SK-N-SH (cell line): ENCODE measurements at regions not wholly inside any gene's neighbourhood (a gene's known extent, or its start where the extent isn't known, plus 50 kb on each side); places are given as distances from the start of the nearest gene placed in this dataset.

Experiments used
- CTCF ChIA-PET: fragments of 300-600, 350-600 bp; formaldehyde crosslinking; extraction: SDS; loops from one replicate; lab custom pipeline; 2021; lab: Yijun Ruan, JAX
- POLR2A ChIA-PET: fragments of 350-600 bp; sonication (Branson Sonifier 250); formaldehyde crosslinking; extraction: SDS; loops from one replicate; lab custom pipeline; 2020; ENCODE audit warnings: antibody characterized with exemption, inconsistent platforms; lab: Yijun Ruan, JAX
- DNase-seq: peaks from one replicate; pipeline ENCODE4 v3.0.0; 2012
- H2AFZ ChIP-seq: fragments of 200-600 bp; sonication (generic); 2 replicates; pipeline ENCODE4 v1.8.1; 2016; ENCODE audit warnings: antibody characterized with exemption, mild to moderate bottlenecking, low read depth
- H3F3A ChIP-seq: fragments of 200-600 bp; sonication (generic); replicated peaks from 2 replicates; pipeline ENCODE3; 2016; ENCODE audit warnings: antibody characterized with exemption, mild to moderate bottlenecking; ENCODE audit not compliant: insufficient read depth
- H3K27ac ChIP-seq, 2 experiments: fragments of 200-500 bp in 1 of 2; fragments of 200-600 bp in 1 of 2; sonication (Bioruptor generic) in 1 of 2; sonication (generic), shearing (Covaris generic) in 1 of 2; 2 replicates each; pipeline versions ENCODE4 v1.5.1 to v1.6.1; 2014 to 2016; ENCODE audit warnings: low read depth in 2 of 2, inconsistent platforms in 1 of 2, low read length in 1 of 2, mild to moderate bottlenecking in 1 of 2, mixed read lengths in 1 of 2
- H3K27me3 ChIP-seq: fragments of 200-600 bp; sonication (generic), shearing (Covaris generic); 2 replicates; pipeline ENCODE4 v1.6.1; 2016; ENCODE audit warnings: mixed run types; ENCODE audit not compliant: insufficient read depth
- H3K36me3 ChIP-seq, 2 experiments: fragments of 200-500 bp in 1 of 2; fragments of 200-600 bp in 1 of 2; sonication (Bioruptor generic) in 1 of 2; sonication (generic) in 1 of 2; replicated peaks in 1 of 2; 2 replicates each; pipeline versions ENCODE3 to v1.5.1; 2014 to 2016; ENCODE audit warnings: low read length in 1 of 2, mild to moderate bottlenecking in 1 of 2; ENCODE audit not compliant: insufficient read depth in 2 of 2, control insufficient read depth in 1 of 2
- H3K4me1 ChIP-seq, 2 experiments: fragments of 200-500 bp in 1 of 2; fragments of 200-600 bp in 1 of 2; sonication (Bioruptor generic) in 1 of 2; sonication (generic), shearing (Covaris generic) in 1 of 2; 2 replicates each; pipeline versions ENCODE4 v1.5.1 to v1.6.1; 2014 to 2016; ENCODE audit warnings: low read depth in 1 of 2, low read length in 1 of 2, mixed run types in 1 of 2; ENCODE audit not compliant: insufficient read depth in 2 of 2, control insufficient read depth in 1 of 2
- H3K4me2 ChIP-seq: fragments of 200-600 bp; sonication (generic), shearing (Covaris generic); 2 replicates; pipeline ENCODE4 v1.6.1; 2017; ENCODE audit warnings: mixed run types
- H3K4me3 ChIP-seq, 2 experiments: fragments of 200-500 bp in 1 of 2; fragments of 200-600 bp in 1 of 2; sonication (Bioruptor generic) in 1 of 2; sonication (generic), shearing (Covaris generic) in 1 of 2; 2 replicates each; pipeline versions ENCODE4 v1.5.1 to v1.8.1; 2014 to 2016; ENCODE audit warnings: low read depth in 2 of 2, inconsistent platforms in 1 of 2, low read length in 1 of 2, mild to moderate bottlenecking in 1 of 2, mixed read lengths in 1 of 2, moderate library complexity in 1 of 2
- H3K79me2 ChIP-seq: fragments of 200-600 bp; sonication (generic); 2 replicates; pipeline ENCODE4 v1.8.1; 2017; ENCODE audit warnings: mild to moderate bottlenecking; ENCODE audit not compliant: insufficient read depth
- H3K9ac ChIP-seq: fragments of 200-600 bp; sonication (generic); 2 replicates; pipeline ENCODE4 v1.6.1; 2017; ENCODE audit warnings: mixed run types
- H3K9me2 ChIP-seq: fragments of 200-600 bp; sonication (generic); 2 replicates; pipeline ENCODE4 v1.6.1; 2017; ENCODE audit warnings: mixed run types
- H3K9me3 ChIP-seq: fragments of 200-600 bp; sonication (generic); 2 replicates; pipeline ENCODE4 v1.6.1; 2017; ENCODE audit warnings: mixed run types, mild to moderate bottlenecking, moderate library complexity
- H4K20me1 ChIP-seq: fragments of 200-600 bp; sonication (generic); 2 replicates; pipeline ENCODE4 v1.6.1; 2017; ENCODE audit warnings: mild to moderate bottlenecking, mixed run types; ENCODE audit not compliant: insufficient read depth
- FOSL2 ChIP-seq: IDR thresholded peaks from 2 replicates; pipeline ENCODE4 v1.4.0; 2012; ENCODE audit warnings: low read depth, mild to moderate bottlenecking, moderate library complexity, borderline replicate concordance
- FOXJ3 ChIP-seq: sonication (generic); formaldehyde crosslinking; IDR thresholded peaks from 2 replicates; pipeline ENCODE4 v1.5.1; 2020; ENCODE audit warnings: mild to moderate bottlenecking, missing genetic modification reagents
- FOXM1 ChIP-seq: IDR thresholded peaks from 2 replicates; pipeline ENCODE4 v1.4.0; 2012; ENCODE audit warnings: low read depth, mild to moderate bottlenecking
- JUND ChIP-seq: IDR thresholded peaks from 2 replicates; pipeline ENCODE4 v1.4.0; 2012
- NRF1 ChIP-seq: IDR thresholded peaks from 2 replicates; pipeline ENCODE4 v1.6.1; 2012; ENCODE audit warnings: low read depth, mild to moderate bottlenecking, low read length
- RAD21 ChIP-seq: IDR thresholded peaks from 2 replicates; pipeline ENCODE4 v1.6.1; 2012; ENCODE audit warnings: mild to moderate bottlenecking, low read length
- RFX5 ChIP-seq: IDR thresholded peaks from 2 replicates; pipeline ENCODE4 v1.6.1; 2012; ENCODE audit warnings: mild to moderate bottlenecking, improper control_type of control experiment, low read length
- TCF12 ChIP-seq: IDR thresholded peaks from 2 replicates; pipeline ENCODE4 v1.4.0; 2012
- WGBS: methylation state at CpG from one replicate; pipeline ENCODE4 v1.1.6; 2017; ENCODE audit warnings: low lambda C conversion rate; 5-methylcytosine and 5-hydroxymethylcytosine counted together
- TF ChIP-seq, protein P1 (sequence below): IDR thresholded peaks from 2 replicates; pipeline ENCODE4 v1.4.0; 2012; ENCODE audit warnings: low read depth, borderline replicate concordance
- TF ChIP-seq, protein P2 (sequence below): fragments of 150-350 bp; IDR thresholded peaks from 2 replicates; pipeline ENCODE4 v1.6.1; 2016; ENCODE audit warnings: mild to moderate bottlenecking, low read depth, low read length
- TF ChIP-seq, protein P3 (sequence below): IDR thresholded peaks from 2 replicates; pipeline ENCODE4 v1.4.0; 2012; ENCODE audit warnings: low read depth

DNA sequence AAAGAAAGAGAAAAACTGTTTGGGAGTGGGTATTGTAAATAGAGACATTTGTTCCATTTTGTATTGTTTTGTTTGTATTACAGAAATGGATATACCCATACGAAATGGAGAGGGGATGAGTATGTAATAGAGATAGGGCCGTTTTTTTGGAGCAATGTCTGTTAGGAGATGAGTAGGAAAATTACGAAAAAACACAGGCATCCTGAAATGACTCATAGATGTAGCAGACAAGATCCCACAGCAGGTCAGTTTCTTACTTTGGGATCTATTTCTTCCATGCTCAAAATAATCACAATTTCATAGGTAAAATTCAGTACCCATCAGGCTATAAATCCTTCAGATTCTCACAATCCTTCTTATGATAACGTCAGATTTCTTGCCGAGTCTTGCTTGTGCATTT lies 779.4 kb upstream of the SLITRK1 start:
- peak; percentile 55; the same call in 1 of the 2 replicates for TF ChIP-seq FOSL2
- TF ChIP-seq TCF12: peak; percentile 9; the same call in 1 of the 2 replicates
- TF ChIP-seq, protein P1, sequence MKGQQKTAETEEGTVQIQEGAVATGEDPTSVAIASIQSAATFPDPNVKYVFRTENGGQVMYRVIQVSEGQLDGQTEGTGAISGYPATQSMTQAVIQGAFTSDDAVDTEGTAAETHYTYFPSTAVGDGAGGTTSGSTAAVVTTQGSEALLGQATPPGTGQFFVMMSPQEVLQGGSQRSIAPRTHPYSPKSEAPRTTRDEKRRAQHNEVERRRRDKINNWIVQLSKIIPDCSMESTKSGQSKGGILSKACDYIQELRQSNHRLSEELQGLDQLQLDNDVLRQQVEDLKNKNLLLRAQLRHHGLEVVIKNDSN: no peak
- peak; percentile 26; the same call in 1 of the 2 replicates for TF ChIP-seq JUND
- peaks cover 0 to 6% of the 10 kb centered on the region in 2 experiments; a peak in 1 of 4 replicates for H3K4me1 ChIP-seq
- H3K27me3 ChIP-seq: no peaks in the 10 kb centered on the region
- peak overlapping the region; percentile 70; the same call in 1 of the 2 replicates for H2AFZ ChIP-seq
- ChIA-PET POLR2A (no interaction called here), CTCF (no interaction called here)
- H3K36me3 ChIP-seq: no peaks in the 10 kb centered on the region
- H3K9me3 ChIP-seq: no peaks in the 10 kb centered on the region
- no peak overlapping the region for H3K9ac ChIP-seq
- peaks cover 8% of the 10 kb centered on the region for H3F3A ChIP-seq
- peak overlapping the region; percentile 29 for H3K4me2 ChIP-seq
- no peaks in the 10 kb centered on the region for H3K79me2 ChIP-seq
- no peaks in the 10 kb centered on the region for H4K20me1 ChIP-seq
- WGBS: 35% methylated on average over 5 of the region's 5 CpGs
- H3K27ac ChIP-seq: no peak overlapping the region
- no peaks in the 10 kb centered on the region for H3K9me2 ChIP-seq
- no peak for DNase-seq
- H3K4me3 ChIP-seq: no peak overlapping the region

DNA sequence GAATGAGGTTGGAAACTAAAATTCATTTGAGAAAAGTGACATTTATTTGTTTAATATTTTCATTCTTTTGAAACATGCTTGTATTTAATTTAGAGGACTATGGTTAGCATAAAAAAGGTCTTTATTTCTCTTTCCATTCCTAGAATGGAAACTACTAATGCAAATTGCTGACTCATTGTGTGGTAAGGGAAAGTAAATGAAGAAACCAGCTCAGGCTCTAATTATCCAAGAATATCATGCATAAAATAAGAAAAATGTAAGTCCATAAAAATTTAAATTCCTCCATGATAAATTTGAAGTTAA lies 777.0 kb upstream of the SLITRK1 start:
- H3K9me2 ChIP-seq: no peaks in the 10 kb centered on the region
- no peaks in the 10 kb centered on the region for H4K20me1 ChIP-seq
- H3K36me3 ChIP-seq: no peaks in the 10 kb centered on the region
- no peaks in the 10 kb centered on the region for H3K79me2 ChIP-seq
- CTCF ChIA-PET: interaction anchor here (0.6 kb wide), 1 partner anchor 728 kb away, joined by 4 read pairs; no protein-coding TSS in a partner anchor
- TF ChIP-seq FOXJ3 (CRISPR knock-in tag) (no peak), NRF1 (no peak), FOXM1 (no peak), RFX5 (no peak), RAD21 (no peak)
- TF ChIP-seq, protein P2, sequence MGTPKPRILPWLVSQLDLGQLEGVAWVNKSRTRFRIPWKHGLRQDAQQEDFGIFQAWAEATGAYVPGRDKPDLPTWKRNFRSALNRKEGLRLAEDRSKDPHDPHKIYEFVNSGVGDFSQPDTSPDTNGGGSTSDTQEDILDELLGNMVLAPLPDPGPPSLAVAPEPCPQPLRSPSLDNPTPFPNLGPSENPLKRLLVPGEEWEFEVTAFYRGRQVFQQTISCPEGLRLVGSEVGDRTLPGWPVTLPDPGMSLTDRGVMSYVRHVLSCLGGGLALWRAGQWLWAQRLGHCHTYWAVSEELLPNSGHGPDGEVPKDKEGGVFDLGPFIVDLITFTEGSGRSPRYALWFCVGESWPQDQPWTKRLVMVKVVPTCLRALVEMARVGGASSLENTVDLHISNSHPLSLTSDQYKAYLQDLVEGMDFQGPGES: no peak
- TF ChIP-seq, protein P3, sequence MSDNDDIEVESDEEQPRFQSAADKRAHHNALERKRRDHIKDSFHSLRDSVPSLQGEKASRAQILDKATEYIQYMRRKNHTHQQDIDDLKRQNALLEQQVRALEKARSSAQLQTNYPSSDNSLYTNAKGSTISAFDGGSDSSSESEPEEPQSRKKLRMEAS: no peak
- TF ChIP-seq, all 33 proteins: peak for 0
- Histone ChIP-seq H3K27me3 (no peaks in the 10 kb centered on the region), H3K4me3 (no peak overlapping the region), H3K27ac (no peak overlapping the region), H3K9me3 (no peaks in the 10 kb centered on the region), H3K4me2 (no peak overlapping the region), H2AFZ (no peak overlapping the region), H3F3A (peaks cover 8% of the 10 kb centered on the region), H3K4me1 (peaks cover 0 to 6% of the 10 kb centered on the region in 2 experiments; a peak in 1 of 4 replicates), H3K9ac (no peak overlapping the region)
- POLR2A ChIA-PET: no interaction called here
- DNase-seq: no peak
